BJ (cell line): ENCODE measurements at regions not wholly inside any gene's neighbourhood (a gene's known extent, or its start where the extent isn't known, plus 50 kb on each side); places are given as distances from the start of the nearest gene placed in this dataset.

Experiments used
- CTCF ChIA-PET: fragments of 350-600 bp; formaldehyde crosslinking; extraction: SDS; loops from one replicate; lab custom pipeline; 2021; ENCODE audit warnings: antibody characterized with exemption, inconsistent platforms; lab: Yijun Ruan, JAX
- POLR2A ChIA-PET: fragments of 300-600 bp; sonication (Branson Sonifier 250); formaldehyde crosslinking; extraction: SDS; loops from one replicate; lab custom pipeline; 2021; ENCODE audit warnings: antibody characterized with exemption; lab: Charles Lee
- DNase-seq: peaks from one replicate; pipeline ENCODE4 v3.0.0-alpha.2; 2011; ENCODE audit warnings: low read depth
- H3K27me3 ChIP-seq: 2 replicates; pipeline ENCODE4 v1.6.0; 2011; ENCODE audit warnings: low read length; ENCODE audit not compliant: control insufficient read depth, insufficient read depth
- H3K36me3 ChIP-seq: 2 replicates; pipeline ENCODE4 v1.5.1; 2011; ENCODE audit warnings: low read length; ENCODE audit not compliant: control insufficient read depth, insufficient read depth
- H3K4me3 ChIP-seq: 2 replicates; pipeline ENCODE4 v1.5.1; 2011; ENCODE audit warnings: low read depth, mild to moderate bottlenecking, control low read depth, low read length
- CTCF ChIP-seq: IDR thresholded peaks from 2 replicates; pipeline ENCODE4 v1.5.1; 2011; ENCODE audit warnings: low read depth, mild to moderate bottlenecking, control low read depth, inconsistent platforms, low read length, moderate library complexity; ENCODE audit not compliant: insufficient read depth

- TF ChIP-seq CTCF = no peak
- H3K36me3 ChIP-seq = no peaks in the 10 kb centered on the region
- CTCF ChIA-PET = no interaction called here
- no peaks in the 10 kb centered on the region for H3K27me3 ChIP-seq
- DNase-seq = no peak
- POLR2A ChIA-PET = no interaction called here
- H3K4me3 ChIP-seq = no peak overlapping the region
These were observed 161.1 kb upstream of the TLL1 start for GRCh38 chr4:165711912-165712311.

GRCh38 chr4:165714650-165715049 is 158.4 kb upstream of the TLL1 start:
- ChIA-PET POLR2A (no interaction called here), CTCF (no interaction called here)

GRCh38 chr4:165715211-165715610 is 157.8 kb upstream of the TLL1 start:
- no peak for TF ChIP-seq CTCF
- Histone ChIP-seq H3K36me3 (no peaks in the 10 kb centered on the region), H3K27me3 (no peaks in the 10 kb centered on the region), H3K4me3 (no peak overlapping the region)
- ChIA-PET CTCF (no interaction called here), POLR2A (no interaction called here)
- DNase-seq = no peak

More at GRCh38 chr4:165714650-165715049, 158.4 kb upstream of the TLL1 start:
- no peaks in the 10 kb centered on the region for H3K36me3 ChIP-seq
- no peak for DNase-seq
- no peak overlapping the region for H3K4me3 ChIP-seq
- H3K27me3 ChIP-seq = no peaks in the 10 kb centered on the region
- no peak for TF ChIP-seq CTCF

GRCh38 chr4:165715989-165716388 is 157.0 kb upstream of the TLL1 start:
- DNase-seq = no peak
- no peak for TF ChIP-seq CTCF
- CTCF ChIA-PET = no interaction called here
- Histone ChIP-seq H3K36me3 (no peaks in the 10 kb centered on the region), H3K4me3 (no peak overlapping the region), H3K27me3 (no peaks in the 10 kb centered on the region)
- POLR2A ChIA-PET = no interaction called here

GRCh38 chr4:165716472-165716871 is 156.6 kb upstream of the TLL1 start:
- ChIA-PET CTCF (no interaction called here), POLR2A (no interaction called here)
- DNase-seq = no peak
- no peak for TF ChIP-seq CTCF
- Histone ChIP-seq H3K4me3 (no peak overlapping the region), H3K36me3 (no peaks in the 10 kb centered on the region), H3K27me3 (no peaks in the 10 kb centered on the region)
